H1 (cell line): ENCODE measurements at regions not wholly inside any gene's neighbourhood (a gene's known extent, or its start where the extent isn't known, plus 50 kb on each side); places are given as distances from the start of the nearest gene placed in this dataset.

Experiments
- CTCF ChIA-PET: fragments of 300-600 bp; sonication (Branson Sonifier 250); formaldehyde crosslinking; loops from one replicate; lab custom pipeline; 2021; ENCODE audit not compliant: partially characterized antibody; lab: Charles Lee
- POLR2A ChIA-PET: fragments of 300-600 bp; sonication (Branson Sonifier 250); formaldehyde crosslinking; loops from one replicate; lab custom pipeline; 2021; ENCODE audit warnings: inconsistent platforms; ENCODE audit not compliant: partially characterized antibody; lab: Charles Lee
- DNase-seq, 2 experiments: peaks; one replicate each; pipeline versions ENCODE4 v3.0.0 to v3.0.0-alpha.2; 2010 to 2022; ENCODE audit warnings: low spot score in 2 of 2, low read depth in 1 of 2, mixed read lengths in 1 of 2
- FAIRE-seq: peaks from 2 replicates; lab custom pipeline; 2011; peaks lifted over from hg19 to GRCh38; lab: Jason Lieb, UNC
- H2AFZ ChIP-seq: 2 replicates; pipeline ENCODE4 v1.8.1; 2012; ENCODE audit warnings: low read length, inconsistent platforms
- H2AK5ac ChIP-seq: 2 replicates; pipeline ENCODE4 v1.6.1; 2013; ENCODE audit warnings: low read depth, low read length
- H2BK120ac ChIP-seq: replicated peaks from 2 replicates; pipeline ENCODE3; 2013; ENCODE audit warnings: low read depth, low read length, inconsistent platforms
- H2BK12ac ChIP-seq: 2 replicates; pipeline ENCODE4 v1.6.1; 2013; ENCODE audit warnings: low read depth, low read length
- H2BK15ac ChIP-seq: 2 replicates; pipeline ENCODE4 v1.6.1; 2013; ENCODE audit warnings: low read length
- H2BK20ac ChIP-seq: 2 replicates; pipeline ENCODE4 v1.6.1; 2013; ENCODE audit warnings: low read length
- H2BK5ac ChIP-seq: 2 replicates; pipeline ENCODE4 v1.6.1; 2013; ENCODE audit warnings: low read depth, low read length
- H3K14ac ChIP-seq: 2 replicates; pipeline ENCODE4 v1.6.1; 2013; ENCODE audit warnings: inconsistent platforms; ENCODE audit not compliant: insufficient read length
- H3K18ac ChIP-seq: 2 replicates; pipeline ENCODE4 v1.6.1; 2013; ENCODE audit warnings: low read length; ENCODE audit errors: extremely low read depth
- H3K23ac ChIP-seq: 2 replicates; pipeline ENCODE4 v1.6.1; 2013; ENCODE audit warnings: inconsistent platforms; ENCODE audit not compliant: insufficient read length
- H3K23me2 ChIP-seq: 2 replicates; pipeline ENCODE4 v1.6.1; 2013; ENCODE audit warnings: low read depth, low read length
- H3K27ac ChIP-seq: 2 replicates; pipeline ENCODE4 v1.6.1; 2011; ENCODE audit warnings: low read depth, low read length, inconsistent platforms
- H3K27me3 ChIP-seq, 4 experiments: replicated peaks in 1 of 4; 1 replicate in 1 of 4; 2 replicates in 3 of 4; pipeline versions ENCODE4 v1.6.1 to v1.8.1; 2011 to 2013; ENCODE audit warnings: low read length in 3 of 4, mild to moderate bottlenecking in 3 of 4, inconsistent platforms in 2 of 4, mixed read lengths in 2 of 4, moderate library complexity in 1 of 4; ENCODE audit not compliant: control insufficient read depth in 3 of 4, insufficient read depth in 3 of 4; ENCODE audit errors: extremely low read depth in 1 of 4
- H3K36me3 ChIP-seq, 4 experiments: 2 replicates each; pipeline versions ENCODE4 v1.6.1 to v1.8.1; 2011 to 2013; ENCODE audit warnings: mild to moderate bottlenecking in 4 of 4, low read length in 3 of 4, moderate library complexity in 2 of 4, control low read depth in 1 of 4, inconsistent platforms in 1 of 4; ENCODE audit not compliant: insufficient read depth in 4 of 4, control insufficient read depth in 2 of 4
- H3K4ac ChIP-seq: replicated peaks from 2 replicates; pipeline ENCODE3; 2013; ENCODE audit warnings: low read length, low read depth, mixed read lengths, inconsistent platforms; ENCODE audit not compliant: insufficient read length
- H3K4me1 ChIP-seq, 4 experiments: replicated peaks in 1 of 4; 1 replicate in 1 of 4; 2 replicates in 3 of 4; pipeline versions ENCODE4 v1.6.1 to v1.8.1; 2011 to 2013; ENCODE audit warnings: low read length in 3 of 4, inconsistent platforms in 2 of 4, mixed read lengths in 1 of 4; ENCODE audit not compliant: insufficient read depth in 4 of 4, control insufficient read depth in 3 of 4
- H3K4me2 ChIP-seq, 2 experiments: 2 replicates each; pipeline versions ENCODE4 v1.6.1 to v1.8.1; 2011 to 2013; ENCODE audit warnings: low read depth in 2 of 2, low read length in 2 of 2, control low read depth in 1 of 2, inconsistent platforms in 1 of 2, mild to moderate bottlenecking in 1 of 2; ENCODE audit not compliant: insufficient read depth in 1 of 2
- H3K4me3 ChIP-seq, 4 experiments: fragments of 200-600, 300-600 bp in 1 of 4; sonication (generic), shearing (Covaris generic), sonication (Bioruptor Twin) in 1 of 4; 2 replicates each; pipeline versions ENCODE4 v1.5.1 to v1.8.1; 2011 to 2016; ENCODE audit warnings: low read length in 4 of 4, low read depth in 3 of 4, control low read depth in 2 of 4, inconsistent platforms in 2 of 4, mild to moderate bottlenecking in 2 of 4, mixed read lengths in 1 of 4, moderate library complexity in 1 of 4; ENCODE audit not compliant: insufficient read depth in 2 of 4; ENCODE audit errors: extremely low read depth in 1 of 4
- H3K56ac ChIP-seq: replicated peaks from 2 replicates; pipeline ENCODE3; 2013; ENCODE audit warnings: low read depth, mild to moderate bottlenecking, mixed read lengths, low read length, inconsistent platforms; ENCODE audit not compliant: insufficient read length
- H3K79me1 ChIP-seq: 2 replicates; pipeline ENCODE4 v1.6.1; 2013; ENCODE audit warnings: low read depth, low read length, control low read depth
- H3K79me2 ChIP-seq, 2 experiments: 2 replicates each; pipeline versions ENCODE4 v1.6.1 to v1.8.1; 2012 to 2013; ENCODE audit warnings: low read length in 2 of 2, mild to moderate bottlenecking in 2 of 2, inconsistent platforms in 1 of 2; ENCODE audit not compliant: insufficient read depth in 2 of 2, control insufficient read depth in 1 of 2
- H3K9ac ChIP-seq, 4 experiments: replicated peaks in 1 of 4; 1 replicate in 1 of 4; 2 replicates in 3 of 4; pipeline versions ENCODE4 v1.6.1 to v1.8.1; 2011 to 2013; ENCODE audit warnings: low read depth in 3 of 4, low read length in 3 of 4, control low read depth in 2 of 4, mild to moderate bottlenecking in 2 of 4, moderate library complexity in 2 of 4, inconsistent platforms in 1 of 4; ENCODE audit errors: extremely low read depth in 1 of 4
- H3K9me3 ChIP-seq, 2 experiments: 2 replicates each; pipeline versions ENCODE4 v1.6.1 to v1.8.1; 2012 to 2013; ENCODE audit warnings: mild to moderate bottlenecking in 2 of 2, moderate library complexity in 2 of 2, control low read depth in 1 of 2, inconsistent platforms in 1 of 2, low read depth in 1 of 2, low read length in 1 of 2, mixed read lengths in 1 of 2; ENCODE audit not compliant: insufficient read depth in 2 of 2
- H4K20me1 ChIP-seq, 2 experiments: replicated peaks in 1 of 2; 2 replicates each; pipeline versions ENCODE3 to v1.8.1; 2011 to 2013; ENCODE audit warnings: inconsistent platforms in 2 of 2, low read length in 2 of 2, mild to moderate bottlenecking in 1 of 2; ENCODE audit not compliant: insufficient read depth in 2 of 2, control insufficient read depth in 1 of 2
- H4K5ac ChIP-seq: 2 replicates; pipeline ENCODE4 v1.6.1; 2013; ENCODE audit warnings: low read length, low read depth, mixed read lengths, inconsistent platforms; ENCODE audit not compliant: insufficient read length
- H4K8ac ChIP-seq: 2 replicates; pipeline ENCODE4 v1.8.0; 2013; ENCODE audit warnings: mild to moderate bottlenecking, moderate library complexity, low read length, inconsistent platforms; ENCODE audit not compliant: insufficient read depth; ENCODE audit errors: extremely low read depth
- H4K91ac ChIP-seq: replicated peaks from 2 replicates; pipeline ENCODE3; 2013; ENCODE audit warnings: low read length, mixed read lengths, inconsistent platforms; ENCODE audit not compliant: insufficient read length
- WGBS, 2 experiments: shearing (Covaris generic) in 1 of 2; methylation state at CpG; one replicate each; pipeline versions ENCODE4 v1.1.6 to v1.1.7; 2013 to 2015; ENCODE audit warnings: low lambda C conversion rate in 2 of 2, mixed read lengths in 2 of 2, inconsistent platforms in 1 of 2, low coverage in 1 of 2, missing lambda C conversion rate in 1 of 2; ENCODE audit not compliant: insufficient replicate concordance in 2 of 2, insufficient coverage in 1 of 2, insufficient read length in 1 of 2; ENCODE audit errors: extremely low coverage in 1 of 2, missing lambda C conversion rate in 1 of 2; 5-methylcytosine and 5-hydroxymethylcytosine counted together

DNA sequence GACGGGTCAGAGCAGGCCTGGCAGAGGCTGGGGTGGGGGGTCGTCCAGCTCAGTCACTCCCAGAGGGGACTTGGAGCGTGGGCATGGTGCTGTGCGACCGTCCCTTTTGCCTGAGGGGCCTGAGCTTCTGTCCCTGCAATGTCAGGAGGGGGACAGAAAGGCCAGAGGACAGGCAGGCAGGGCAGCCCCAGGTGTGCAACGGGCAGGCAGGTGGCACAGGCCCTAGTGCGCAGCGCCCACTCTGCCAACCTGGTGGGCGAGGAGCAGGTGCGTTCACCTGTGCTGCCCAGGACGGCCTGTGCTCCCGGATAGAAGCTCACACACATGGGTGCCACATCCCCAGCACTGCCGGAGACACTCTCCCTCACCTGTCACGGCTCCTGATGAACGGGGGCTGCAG is 78.7 kb upstream of the SLCO4A1 start:
- FAIRE-seq, result no peak
- no peak overlapping the region for H2BK12ac ChIP-seq
- POLR2A ChIA-PET, result no interaction called here

More for the DNA sequence above, 78.7 kb upstream of the SLCO4A1 start:
- Histone ChIP-seq H4K5ac (no peak overlapping the region), H3K56ac (no peak overlapping the region), H3K4me1 (no peaks in the 10 kb centered on the region; a peak in 1 of 7 replicates), H3K9ac (no peak overlapping the region; a peak in 1 of 7 replicates), H3K4me2 (no peak overlapping the region), H2BK5ac (no peak overlapping the region), H3K18ac (no peak overlapping the region), H4K8ac (no peak overlapping the region), H2AFZ (no peak overlapping the region), H3K36me3 (no peaks in the 10 kb centered on the region), H3K27me3 (no peaks in the 10 kb centered on the region), H3K79me1 (no peaks in the 10 kb centered on the region; the same call in 1 of the 2 replicates), H2BK15ac (no peak overlapping the region), H3K4ac (no peak overlapping the region), H3K9me3 (no peaks in the 10 kb centered on the region), H2BK20ac (no peak overlapping the region), H2AK5ac (no peak overlapping the region), H3K27ac (no peak overlapping the region), H4K20me1 (no peaks in the 10 kb centered on the region), H3K4me3 (no peak overlapping the region), H3K14ac (no peak overlapping the region), H3K23ac (no peak overlapping the region), H3K23me2 (no peaks in the 10 kb centered on the region), H3K79me2 (no peaks in the 10 kb centered on the region), H2BK120ac (no peak overlapping the region), H4K91ac (peak overlapping the region; percentile 54)
- 88% methylated on average over 14 of the region's 15 CpGs; no CpG with 5 or more reads in 1 of the 2 experiments for WGBS, 2 experiments
- DNase-seq, result no peak
- CTCF ChIA-PET, result interaction anchor here (1.1 to 3.6 kb wide), 6 partner anchors 8 to 54 kb away, joined by 3 to 12 read pairs (median 4); no protein-coding TSS in a partner anchor
